ENCODE measurements at regions not wholly inside any gene's neighbourhood (a gene's known extent, or its start where the extent isn't known, plus 50 kb on each side); places are given as distances from the start of the nearest gene placed in this dataset.

- POLR2A ChIA-PET, result no interaction called here
- CTCF ChIA-PET, result interaction anchor here (1.0 kb wide), 1 partner anchor 14 kb away, joined by 3 read pairs; no protein-coding TSS in a partner anchor
- peak; percentile 45 for TF ChIP-seq CTCF (IDR thresholded peaks at IDR 0.05; ENCODE audit: low read depth, low read length)
- Histone ChIP-seq H3K4me3 (ENCODE audit: low read depth, low read length) (no peak overlapping the region), H3K27ac (ENCODE audit: low read depth, low read length) (no peak overlapping the region), H3K27me3 (ENCODE audit: control insufficient read depth, insufficient read depth, low read length) (peaks cover 21% of the 10 kb centered on the region), H3K9me3 (ENCODE audit: control insufficient read depth, insufficient read depth, low read length) (no peaks in the 10 kb centered on the region)
- DNase-seq (ENCODE audit: low read depth, low spot score), result no peak
These were observed 73.0 kb upstream of the PHF21B start for GRCh38 chr22:45082795-45083194.

DNA sequence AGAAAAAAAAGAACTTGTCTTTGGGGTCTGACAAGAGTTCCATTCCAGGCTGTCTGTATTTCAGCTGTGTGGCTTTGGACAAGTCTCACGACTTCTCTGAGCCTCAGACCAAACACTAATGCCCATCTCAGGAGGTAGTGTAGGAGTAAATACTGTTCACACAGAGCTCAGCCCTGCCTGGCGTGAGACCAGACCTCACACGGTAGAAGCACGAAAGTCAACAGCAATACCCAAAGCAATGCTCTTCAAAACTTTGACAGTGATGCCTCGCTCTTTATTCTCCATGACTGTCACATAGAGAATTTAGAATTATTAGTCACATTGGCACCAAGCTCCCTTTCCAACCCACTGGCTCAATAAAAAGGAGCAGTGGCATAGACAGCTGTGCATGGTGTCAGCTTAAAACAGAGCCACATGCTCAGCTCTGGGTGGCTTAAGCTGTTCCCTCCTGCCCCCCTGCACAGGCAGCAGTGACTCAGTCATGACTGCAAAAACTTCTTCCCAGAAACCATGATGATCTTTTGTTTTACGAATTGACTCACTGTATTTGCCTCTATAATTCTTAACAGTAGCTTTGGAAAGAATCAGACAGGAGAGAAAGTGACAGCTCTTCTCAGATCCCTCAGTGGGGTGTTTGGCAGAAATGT is 74.0 kb upstream of the PHF21B start:
- DNase-seq (ENCODE audit: low read depth, low spot score), result no peak
- Histone ChIP-seq H3K27ac (ENCODE audit: low read depth, low read length) (no peak overlapping the region), H3K9me3 (ENCODE audit: control insufficient read depth, insufficient read depth, low read length) (no peaks in the 10 kb centered on the region), H3K4me3 (ENCODE audit: low read depth, low read length) (no peak overlapping the region), H3K27me3 (ENCODE audit: control insufficient read depth, insufficient read depth, low read length) (peaks cover 18% of the 10 kb centered on the region)
- TF ChIP-seq CTCF (IDR thresholded peaks at IDR 0.05; ENCODE audit: low read depth, low read length), result no peak
- POLR2A ChIA-PET, result no interaction called here
- CTCF ChIA-PET, result interaction anchor here (0.6 to 1.0 kb wide), 3 partner anchors 11 to 16 kb away, joined by 3 to 5 read pairs (median 5); no protein-coding TSS in a partner anchor

GRCh38 chr22:45084400-45084920 is 74.7 kb upstream of the PHF21B start:
- no peak for DNase-seq (ENCODE audit: low read depth, low spot score)
- no peak overlapping the region for H3K4me3 ChIP-seq (ENCODE audit: low read depth, low read length)
- H3K27me3 ChIP-seq (ENCODE audit: control insufficient read depth, insufficient read depth, low read length), result peaks cover 20% of the 10 kb centered on the region
- ChIA-PET CTCF (interaction anchor here (0.6 kb wide), 1 partner anchor 15 kb away, joined by 5 read pairs; no protein-coding TSS in a partner anchor), POLR2A (no interaction called here)
- no peak for TF ChIP-seq CTCF (IDR thresholded peaks at IDR 0.05; ENCODE audit: low read depth, low read length)
- no peak overlapping the region for H3K27ac ChIP-seq (ENCODE audit: low read depth, low read length)
- H3K9me3 ChIP-seq (ENCODE audit: control insufficient read depth, insufficient read depth, low read length), result no peaks in the 10 kb centered on the region

GRCh38 chr22:45087802-45088201 is 75.9 kb upstream of the NUP50 start:
- H3K27me3 ChIP-seq (ENCODE audit: control insufficient read depth, insufficient read depth, low read length), result peaks cover 30% of the 10 kb centered on the region
- no peak for TF ChIP-seq CTCF (IDR thresholded peaks at IDR 0.05; ENCODE audit: low read depth, low read length)
- POLR2A ChIA-PET, result no interaction called here
- no peak overlapping the region for H3K27ac ChIP-seq (ENCODE audit: low read depth, low read length)
- H3K4me3 ChIP-seq (ENCODE audit: low read depth, low read length), result no peak overlapping the region
- CTCF ChIA-PET, result interaction anchor here (0.6 kb wide), 1 partner anchor 1664 kb away, joined by 3 read pairs; no protein-coding TSS in a partner anchor
- DNase-seq (ENCODE audit: low read depth, low spot score), result no peak
- peaks cover 5% of the 10 kb centered on the region for H3K9me3 ChIP-seq (ENCODE audit: control insufficient read depth, insufficient read depth, low read length)

- CTCF ChIA-PET, result interaction anchor here (0.6 kb wide), 1 partner anchor 1664 kb away, joined by 3 read pairs; no protein-coding TSS in a partner anchor
- H3K27ac ChIP-seq (ENCODE audit: low read depth, low read length), result no peak overlapping the region
- POLR2A ChIA-PET, result no interaction called here
These were observed 75.1 kb upstream of the NUP50 start for GRCh38 chr22:45088576-45088975.

More at GRCh38 chr22:45088576-45088975, 75.1 kb upstream of the NUP50 start:
- no peak for TF ChIP-seq CTCF (IDR thresholded peaks at IDR 0.05; ENCODE audit: low read depth, low read length)
- Histone ChIP-seq H3K4me3 (ENCODE audit: low read depth, low read length) (no peak overlapping the region), H3K9me3 (ENCODE audit: control insufficient read depth, insufficient read depth, low read length) (peaks cover 5% of the 10 kb centered on the region), H3K27me3 (ENCODE audit: control insufficient read depth, insufficient read depth, low read length) (peaks cover 35% of the 10 kb centered on the region)
- DNase-seq (ENCODE audit: low read depth, low spot score), result no peak

Data from AG04450 (cell line).